Activated CD4-positive, alpha-beta memory T cell treated with anti-CD3 and anti-CD28 coated beads, Interleukin-2, amount 10 ng/mL, durations not matched to agents 7 days and 5 days (primary cell): ENCODE measurements at regions not wholly inside any gene's neighbourhood (a gene's known extent, or its start where the extent isn't known, plus 50 kb on each side); places are given as distances from the start of the nearest gene placed in this dataset.
"Not testable (repeated sequence)": the region's sequence is repeated elsewhere in the genome, so short reads cannot be mapped to it uniquely, and the experiment has no call there.

ENCODE experiments used
- CTCF ChIA-PET: fragments of 350-600 bp; sonication (Branson Sonifier 250); formaldehyde crosslinking; loops from one replicate; lab custom pipeline; 2021; ENCODE audit warnings: antibody characterized with exemption, inconsistent platforms; lab: Charles Lee
- POLR2A ChIA-PET: fragments of 350-600 bp; sonication (Branson Sonifier 250); formaldehyde crosslinking; loops from one replicate; lab custom pipeline; 2021; ENCODE audit warnings: antibody characterized with exemption; lab: Charles Lee
- DNase-seq: peaks from one replicate; pipeline ENCODE4 v3.0.0-alpha.2; 2020
- H3K27ac Mint-ChIP-seq: one replicate; pipeline ENCODE4 v1.8.0; 2021; ENCODE audit warnings: mild to moderate bottlenecking, mixed read lengths
- H3K27me3 Mint-ChIP-seq: one replicate; pipeline ENCODE4 v1.8.0; 2021; ENCODE audit warnings: mixed read lengths
- H3K36me3 Mint-ChIP-seq: one replicate; pipeline ENCODE4 v1.8.0; 2021; ENCODE audit warnings: low read depth, mixed read lengths
- H3K4me1 Mint-ChIP-seq: one replicate; pipeline ENCODE4 v1.8.0; 2021; ENCODE audit warnings: mixed read lengths
- H3K4me3 Mint-ChIP-seq: one replicate; pipeline ENCODE4 v1.8.0; 2021; ENCODE audit warnings: mild to moderate bottlenecking, mixed read lengths
- H3K9me3 Mint-ChIP-seq: one replicate; pipeline ENCODE4 v1.8.0; 2021; ENCODE audit warnings: mixed read lengths

DNA sequence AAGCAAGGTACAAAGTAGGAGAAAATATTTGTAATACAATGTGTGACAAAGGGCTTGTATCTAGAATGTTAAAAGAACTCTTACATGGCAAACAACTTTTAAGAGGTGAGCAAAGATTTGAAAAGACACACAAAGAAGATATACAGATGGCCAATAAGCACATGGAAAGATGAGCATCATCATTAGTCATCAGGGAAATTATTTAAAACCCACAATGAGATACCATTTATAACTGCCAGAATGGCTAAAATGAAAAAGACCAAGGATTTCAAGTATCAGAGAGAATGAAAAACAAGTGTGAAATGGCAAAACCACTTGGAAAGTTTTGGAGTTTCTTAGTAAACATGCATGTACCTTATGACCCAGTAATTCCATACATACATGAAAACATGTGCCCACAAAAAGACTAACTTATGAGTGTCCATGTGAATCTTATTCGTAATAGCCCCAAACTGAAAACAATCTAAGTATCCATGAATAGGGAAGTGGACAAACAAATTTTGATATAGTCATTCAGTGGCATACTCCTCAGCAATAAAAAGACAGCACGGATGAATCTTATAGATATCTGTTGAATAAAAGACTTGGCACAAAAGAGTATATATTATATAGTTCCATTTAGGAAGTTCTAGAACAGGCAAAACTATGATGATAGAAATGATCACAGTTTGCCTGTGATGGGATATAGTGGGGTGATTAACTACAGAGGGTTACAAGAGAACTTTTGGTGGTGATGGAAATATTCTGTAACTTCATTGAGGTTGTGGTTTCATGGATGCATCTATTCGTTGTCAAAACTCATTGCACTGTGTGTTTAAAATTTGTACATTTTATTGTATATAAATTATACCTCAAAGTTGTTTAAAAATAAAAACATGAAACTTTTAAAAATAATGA is 82.0 kb downstream of the DISP1 start:
- peaks cover 13% of the 10 kb centered on the region for H3K4me1 Mint-ChIP-seq
- H3K27ac Mint-ChIP-seq = no peak overlapping the region
- no peaks in the 10 kb centered on the region for H3K9me3 Mint-ChIP-seq
- ChIA-PET POLR2A (no interaction called here), CTCF (no interaction called here)
- H3K4me3 Mint-ChIP-seq = no peak overlapping the region
- H3K27me3 Mint-ChIP-seq = no peaks in the 10 kb centered on the region
- H3K36me3 Mint-ChIP-seq = no peaks in the 10 kb centered on the region
- DNase-seq = no peak

DNA sequence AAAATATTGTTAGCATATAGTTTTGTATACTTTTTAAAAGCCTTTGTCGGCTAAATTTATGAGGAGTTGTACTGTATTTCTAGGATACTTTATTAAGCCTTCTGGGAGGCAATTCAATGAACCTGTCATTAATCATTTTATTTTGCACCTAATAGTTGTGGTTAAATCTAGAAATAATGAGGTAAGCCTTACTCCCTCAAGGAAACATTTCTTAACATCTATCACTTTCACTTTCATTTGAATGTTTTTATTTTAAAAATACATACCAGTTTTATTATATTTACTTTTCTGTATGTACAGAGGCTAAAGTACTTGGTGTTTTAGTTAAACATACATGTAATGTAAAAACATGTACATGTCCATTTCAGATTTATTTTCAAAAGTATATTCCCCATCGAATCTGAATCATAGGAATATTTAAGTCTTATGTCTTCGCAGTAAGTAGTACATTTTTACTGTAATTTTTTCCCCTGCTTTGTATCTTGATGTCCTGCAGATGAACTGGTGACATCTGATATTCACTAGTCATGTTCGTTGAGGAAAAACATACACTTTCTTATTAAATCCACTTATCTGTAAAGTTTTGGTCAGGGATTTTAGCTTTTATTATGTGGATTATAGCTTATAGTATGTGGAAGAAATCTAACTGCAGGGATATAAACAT is 82.8 kb downstream of the DISP1 start:
- Mint-ChIP-seq H3K27me3 (no peaks in the 10 kb centered on the region), H3K4me3 (peak overlapping the region; percentile 17), H3K27ac (no peak overlapping the region), H3K4me1 (peaks cover 13% of the 10 kb centered on the region), H3K36me3 (no peaks in the 10 kb centered on the region), H3K9me3 (no peaks in the 10 kb centered on the region)
- no peak for DNase-seq
- POLR2A ChIA-PET = no interaction called here
- CTCF ChIA-PET = no interaction called here

DNA sequence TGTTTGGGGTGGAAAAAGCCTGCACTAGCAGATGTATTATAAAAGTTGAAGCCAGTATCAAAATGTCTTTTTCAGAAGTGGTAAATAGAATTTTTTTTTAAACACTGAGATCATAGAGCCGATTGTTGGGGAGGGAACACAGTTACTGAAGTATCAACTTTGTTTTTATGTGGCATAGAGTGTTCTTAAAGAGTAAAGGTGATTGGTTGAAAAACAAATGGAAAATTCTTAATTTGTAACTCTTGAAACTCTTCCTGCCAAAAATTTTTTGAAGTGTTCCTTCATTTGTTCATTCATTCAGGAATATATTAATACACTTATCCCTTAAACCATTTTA is 83.3 kb downstream of the DISP1 start:
- ChIA-PET POLR2A (no interaction called here), CTCF (no interaction called here)
- H3K27me3 Mint-ChIP-seq = no peaks in the 10 kb centered on the region
- peak overlapping the region; percentile 17 for H3K4me3 Mint-ChIP-seq
- H3K9me3 Mint-ChIP-seq = no peaks in the 10 kb centered on the region
- H3K4me1 Mint-ChIP-seq = peaks cover 13% of the 10 kb centered on the region
- H3K27ac Mint-ChIP-seq = no peak overlapping the region
- H3K36me3 Mint-ChIP-seq = no peaks in the 10 kb centered on the region
- DNase-seq = no peak

DNA sequence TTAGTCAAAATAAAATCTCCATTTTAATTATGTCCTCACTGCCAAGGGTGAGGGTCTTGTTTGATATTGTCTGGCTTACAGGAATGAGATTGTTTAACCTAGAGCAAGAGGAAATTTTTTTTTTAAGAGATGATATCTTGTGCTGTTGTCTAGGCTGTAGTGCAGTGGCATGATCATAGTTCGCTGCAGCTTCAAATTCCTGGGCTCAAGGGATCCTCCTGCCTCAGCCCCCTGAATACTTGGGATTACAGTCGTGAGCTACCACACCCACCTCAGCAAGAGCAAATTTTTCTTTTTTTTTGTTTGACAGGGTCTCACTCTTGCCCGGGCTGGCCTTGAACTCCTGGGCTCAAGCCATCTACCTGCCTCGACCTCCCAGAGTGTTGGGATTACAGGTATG is 84.6 kb downstream of the DISP1 start:
- POLR2A ChIA-PET = interaction anchor here (0.6 to 0.9 kb wide), 2 partner anchors 182 to 187 kb away, joined by 3 read pairs; partner anchors contain the start of gene BROX

DNA sequence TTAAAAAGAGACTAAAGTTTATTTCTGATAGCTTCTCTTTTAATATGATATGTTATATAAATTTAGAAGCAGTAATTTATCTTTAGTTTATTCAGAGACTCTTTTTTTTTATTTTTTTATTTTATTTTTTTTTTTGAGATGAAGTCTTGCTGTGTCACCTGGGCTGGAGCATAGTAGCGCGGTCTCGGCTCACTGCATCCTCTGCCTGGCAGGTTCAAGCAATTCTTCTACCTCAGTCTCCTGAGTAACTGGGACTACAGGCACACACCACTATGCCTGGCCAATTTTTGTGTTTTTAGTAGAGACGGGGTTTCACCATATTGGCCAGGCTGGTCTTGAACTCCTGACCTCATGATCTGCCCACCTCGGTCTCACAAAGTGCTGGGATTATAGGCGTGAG is 89.6 kb downstream of the DISP1 start:
- Mint-ChIP-seq H3K27ac (no peak overlapping the region), H3K36me3 (no peaks in the 10 kb centered on the region), H3K4me3 (no peak overlapping the region), H3K9me3 (no peaks in the 10 kb centered on the region), H3K4me1 (no peaks in the 10 kb centered on the region), H3K27me3 (no peaks in the 10 kb centered on the region)
- CTCF ChIA-PET = no interaction called here
- no peak for DNase-seq
- POLR2A ChIA-PET = no interaction called here

More for the DNA sequence above, 84.6 kb downstream of the DISP1 start:
- Mint-ChIP-seq H3K27ac (no peak overlapping the region), H3K4me3 (no peak overlapping the region), H3K36me3 (no peaks in the 10 kb centered on the region), H3K4me1 (peaks cover 13% of the 10 kb centered on the region), H3K9me3 (no peaks in the 10 kb centered on the region), H3K27me3 (no peaks in the 10 kb centered on the region)
- DNase-seq = no peak
- CTCF ChIA-PET = interaction anchor here (1.0 kb wide), 1 partner anchor 145 kb away, joined by 3 read pairs; no protein-coding TSS in a partner anchor

DNA sequence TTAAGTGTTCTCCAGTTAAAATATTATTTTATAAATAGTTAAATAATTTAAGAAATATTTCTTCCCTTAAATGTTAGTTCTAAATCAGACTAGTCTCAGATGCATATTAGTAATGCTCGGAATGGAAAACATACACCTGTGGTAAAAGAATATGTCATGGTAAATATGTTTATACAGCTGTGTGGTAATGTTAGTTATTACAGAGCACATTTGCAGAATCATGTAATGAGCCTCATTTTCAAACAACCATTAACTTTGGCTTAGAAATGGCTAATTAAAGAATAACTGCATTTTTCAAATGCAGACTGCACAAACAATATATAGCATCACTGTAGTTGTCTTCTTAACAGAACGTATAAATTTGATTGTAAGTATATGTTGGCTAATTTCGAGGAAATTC is 90.3 kb downstream of the DISP1 start:
- Mint-ChIP-seq H3K4me3 (no peak overlapping the region), H3K27ac (no peak overlapping the region), H3K9me3 (no peaks in the 10 kb centered on the region), H3K27me3 (no peaks in the 10 kb centered on the region), H3K4me1 (no peaks in the 10 kb centered on the region), H3K36me3 (no peaks in the 10 kb centered on the region)
- DNase-seq = no peak
- ChIA-PET POLR2A (no interaction called here), CTCF (no interaction called here)

DNA sequence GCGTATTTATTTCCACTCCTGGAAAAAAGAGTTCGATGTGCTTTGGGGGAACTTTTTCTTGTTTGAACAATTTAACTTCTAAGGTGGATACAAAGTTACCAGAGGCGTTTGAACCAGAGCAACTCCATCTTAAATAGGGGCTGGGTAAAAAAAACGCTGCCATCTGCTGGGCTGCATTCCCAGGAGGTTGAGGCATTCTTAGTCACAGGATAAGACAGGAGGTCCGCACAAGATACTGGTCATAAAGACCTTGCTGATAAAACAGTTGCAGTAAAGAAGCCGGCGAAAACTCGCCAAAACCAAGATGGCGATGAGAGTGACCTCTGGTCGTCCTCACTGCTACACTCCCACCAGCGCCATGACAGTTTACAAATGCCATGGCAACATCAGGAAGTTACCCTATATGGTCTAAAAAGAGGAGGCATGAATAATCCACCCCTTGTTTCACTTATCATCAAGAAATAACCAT is 91.5 kb downstream of the DISP1 start:
- H3K36me3 Mint-ChIP-seq, H3K4me3 Mint-ChIP-seq, H3K4me1 Mint-ChIP-seq, H3K27ac Mint-ChIP-seq, H3K27me3 Mint-ChIP-seq, POLR2A ChIA-PET, H3K9me3 Mint-ChIP-seq, CTCF ChIA-PET, DNase-seq: not testable (repeated sequence)

DNA sequence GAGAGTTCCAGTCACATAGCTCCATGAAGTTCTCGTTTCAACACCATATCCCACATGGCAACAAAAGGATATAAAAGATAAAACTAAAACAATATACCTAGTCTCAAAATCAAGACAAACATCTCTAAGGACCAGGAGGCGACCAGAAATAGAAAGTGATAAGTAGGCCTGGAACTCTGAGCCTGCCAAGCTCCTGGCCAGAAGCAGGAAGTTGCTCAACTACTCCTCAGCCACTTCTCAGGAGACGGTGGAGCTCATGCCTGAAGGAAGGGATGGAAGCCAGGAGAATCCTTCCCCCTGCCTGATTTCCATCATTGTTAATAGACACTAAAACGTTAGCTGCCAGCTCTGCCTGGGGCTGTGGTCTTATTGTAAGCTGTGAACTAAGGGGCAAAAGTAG is 94.7 kb downstream of the DISP1 start:
- Mint-ChIP-seq H3K4me1 (no peaks in the 10 kb centered on the region), H3K27me3 (no peaks in the 10 kb centered on the region), H3K4me3 (no peak overlapping the region), H3K36me3 (no peaks in the 10 kb centered on the region), H3K27ac (no peak overlapping the region), H3K9me3 (no peaks in the 10 kb centered on the region)
- no peak for DNase-seq
- ChIA-PET POLR2A (no interaction called here), CTCF (no interaction called here)

DNA sequence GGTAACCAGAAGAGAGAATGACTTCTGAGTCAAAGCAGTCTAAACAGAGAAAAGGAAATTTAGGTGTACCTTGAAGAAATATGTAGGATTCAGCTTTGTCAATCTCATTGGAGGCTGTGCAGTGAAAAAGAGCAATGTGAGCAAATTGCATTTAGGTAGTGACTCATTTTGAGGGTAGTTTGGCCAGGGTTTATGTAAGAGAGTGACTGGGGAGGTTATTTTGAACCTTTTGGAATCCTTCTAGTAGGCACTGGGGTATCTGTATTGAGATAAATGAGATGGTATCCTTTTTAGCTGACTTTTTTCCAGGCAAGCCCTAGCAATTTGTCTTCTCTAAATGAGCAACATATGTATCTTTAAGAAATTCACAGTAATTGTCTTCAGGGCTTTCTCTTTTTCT is 95.9 kb downstream of the DISP1 start:
- H3K4me1 Mint-ChIP-seq = no peaks in the 10 kb centered on the region
- no peaks in the 10 kb centered on the region for H3K27me3 Mint-ChIP-seq
- no peak overlapping the region for H3K4me3 Mint-ChIP-seq
- POLR2A ChIA-PET = no interaction called here
- no peak for DNase-seq
- H3K36me3 Mint-ChIP-seq = no peaks in the 10 kb centered on the region
- H3K9me3 Mint-ChIP-seq = peaks cover 3% of the 10 kb centered on the region
- CTCF ChIA-PET = no interaction called here
- no peak overlapping the region for H3K27ac Mint-ChIP-seq

DNA sequence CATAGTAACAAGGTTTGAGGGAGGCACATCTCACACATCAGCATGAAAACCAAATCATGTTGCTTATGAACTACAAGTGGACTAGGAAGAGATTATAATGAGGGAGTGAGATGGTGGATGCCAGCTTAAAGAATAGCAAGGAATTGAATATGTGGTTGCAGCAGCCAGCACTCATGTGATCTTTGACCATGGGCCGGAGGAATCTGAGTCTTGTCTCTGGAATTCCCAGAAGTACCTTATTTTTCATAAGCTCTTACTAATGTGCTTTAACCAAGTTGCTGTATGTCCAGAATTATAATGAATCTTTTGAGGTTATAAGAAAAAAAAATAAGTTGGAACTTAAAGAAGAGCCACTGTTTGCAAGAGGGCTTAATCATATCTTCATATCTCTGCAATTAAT is 97.0 kb downstream of the DISP1 start:
- Mint-ChIP-seq H3K27me3 (no peaks in the 10 kb centered on the region), H3K4me1 (no peaks in the 10 kb centered on the region), H3K4me3 (no peak overlapping the region), H3K36me3 (no peaks in the 10 kb centered on the region), H3K9me3 (peaks cover 3% of the 10 kb centered on the region), H3K27ac (no peak overlapping the region)
- DNase-seq = no peak
- ChIA-PET POLR2A (no interaction called here), CTCF (interaction anchor here (1.1 kb wide), 1 partner anchor 173 kb away, joined by 3 read pairs; no protein-coding TSS in a partner anchor)

DNA sequence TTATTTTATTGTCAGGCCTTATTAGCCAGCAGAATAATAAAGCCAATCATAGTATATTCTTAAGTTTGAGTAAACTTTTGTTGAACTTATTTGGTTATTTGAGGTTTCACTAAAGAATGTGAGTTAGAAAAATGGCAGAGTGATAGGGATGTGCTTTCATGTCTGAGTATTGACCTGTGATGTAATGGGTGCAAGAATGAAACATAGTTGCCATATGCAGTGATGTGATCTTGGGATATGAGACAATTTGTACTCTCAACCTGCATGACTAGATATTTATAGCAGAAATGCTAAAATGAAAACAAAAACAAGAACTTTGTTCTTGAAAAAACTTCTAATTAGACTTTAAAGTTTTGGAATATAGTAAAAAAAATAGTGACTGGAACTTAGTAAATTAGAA is 97.9 kb downstream of the DISP1 start:
- H3K9me3 Mint-ChIP-seq = peaks cover 8% of the 10 kb centered on the region
- POLR2A ChIA-PET = no interaction called here
- DNase-seq = no peak
- no peaks in the 10 kb centered on the region for H3K27me3 Mint-ChIP-seq
- no peaks in the 10 kb centered on the region for H3K4me1 Mint-ChIP-seq
- CTCF ChIA-PET = no interaction called here
- no peak overlapping the region for H3K27ac Mint-ChIP-seq
- no peak overlapping the region for H3K4me3 Mint-ChIP-seq
- H3K36me3 Mint-ChIP-seq = no peaks in the 10 kb centered on the region

DNA sequence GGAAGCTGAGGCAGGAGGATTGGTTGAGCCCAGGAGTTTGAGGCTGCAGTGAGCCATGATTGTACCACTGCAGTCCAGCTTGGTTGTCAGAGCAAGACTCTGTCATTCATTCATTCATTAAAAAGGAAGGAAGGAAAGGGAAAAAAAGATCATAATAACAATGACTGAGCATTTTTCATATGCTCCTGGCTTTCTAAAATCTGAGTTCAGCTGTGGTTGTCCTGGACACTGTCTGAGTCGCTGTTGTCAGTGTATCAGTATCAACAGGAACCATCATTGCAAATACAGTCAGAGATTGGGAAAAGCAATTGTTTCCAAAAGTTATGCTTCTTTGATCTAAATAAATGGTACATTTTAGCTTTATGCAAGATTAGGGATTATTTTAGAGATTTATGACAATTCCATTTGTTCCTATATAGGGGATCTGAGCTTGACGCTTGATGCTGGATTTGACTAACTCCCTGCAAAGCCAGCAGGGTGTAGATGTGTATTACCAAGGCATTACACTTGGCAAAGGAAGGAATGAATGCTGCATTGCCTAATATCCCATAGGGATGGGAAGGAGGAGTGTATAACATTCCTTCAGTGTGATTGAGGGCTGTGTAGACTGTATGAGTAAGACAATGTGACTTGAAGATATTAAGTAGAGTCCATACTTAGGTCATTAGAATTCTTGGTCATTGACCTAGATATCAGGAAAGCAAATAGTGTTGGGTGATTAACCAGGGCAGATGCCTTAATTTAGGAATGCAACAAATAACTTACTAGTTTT is 100.2 kb downstream of the DISP1 start:
- DNase-seq = no peak
- no peak overlapping the region for H3K27ac Mint-ChIP-seq
- ChIA-PET CTCF (no interaction called here), POLR2A (no interaction called here)
- H3K4me1 Mint-ChIP-seq = no peaks in the 10 kb centered on the region
- no peaks in the 10 kb centered on the region for H3K27me3 Mint-ChIP-seq
- H3K36me3 Mint-ChIP-seq = no peaks in the 10 kb centered on the region
- peaks cover 8% of the 10 kb centered on the region for H3K9me3 Mint-ChIP-seq
- no peak overlapping the region for H3K4me3 Mint-ChIP-seq

DNA sequence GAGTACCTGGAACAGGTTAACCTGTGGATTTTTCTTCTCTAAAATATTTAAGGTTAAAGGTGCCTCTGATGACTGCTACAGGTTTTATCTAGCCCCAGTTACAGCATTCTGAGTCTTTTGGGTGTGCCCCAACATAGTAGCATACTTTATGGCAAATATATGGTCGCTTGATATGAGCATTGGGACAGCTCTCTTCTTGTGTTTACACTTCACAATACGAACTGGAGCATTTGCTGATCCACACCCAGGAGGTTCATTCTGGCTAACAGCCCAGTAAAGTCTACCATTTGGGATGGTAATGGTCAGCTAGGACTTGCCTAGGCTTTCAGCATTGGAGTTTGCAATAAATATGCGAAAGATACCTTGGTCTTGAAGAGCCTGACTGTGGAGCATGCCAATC is 101.3 kb downstream of the DISP1 start:
- POLR2A ChIA-PET = no interaction called here
- no peak overlapping the region for H3K4me3 Mint-ChIP-seq
- no peaks in the 10 kb centered on the region for H3K4me1 Mint-ChIP-seq
- CTCF ChIA-PET = no interaction called here
- H3K27ac Mint-ChIP-seq = no peak overlapping the region
- H3K36me3 Mint-ChIP-seq = no peaks in the 10 kb centered on the region
- no peak for DNase-seq
- H3K9me3 Mint-ChIP-seq = peaks cover 8% of the 10 kb centered on the region
- no peaks in the 10 kb centered on the region for H3K27me3 Mint-ChIP-seq
